Astrocyte of the cerebellum (primary cell): ENCODE measurements at regions not wholly inside any gene's neighbourhood (a gene's known extent, or its start where the extent isn't known, plus 50 kb on each side); places are given as distances from the start of the nearest gene placed in this dataset.

Experiments used
- DNase-seq: peaks from one replicate; pipeline ENCODE4 v3.0.0-alpha.2; 2011; ENCODE audit warnings: low read depth
- H3K4me3 ChIP-seq: 2 replicates; pipeline ENCODE4 v1.5.1; 2011; ENCODE audit warnings: mild to moderate bottlenecking, low read depth, low read length, moderate library complexity
- CTCF ChIP-seq: IDR thresholded peaks from 2 replicates; pipeline ENCODE4 v1.5.1; 2012; ENCODE audit warnings: low read length, low read depth, moderate library complexity, mild to moderate bottlenecking; ENCODE audit errors: missing control alignments
- in situ Hi-C: cut with HindIII; loops from 2 replicates; pipeline ENCODE4 v1.10.0; 2017; ENCODE audit warnings: low sequenced_read_pairs

GRCh38 chr11:41779401-41779960, 320.0 kb upstream of the LRRC4C start:
- TF ChIP-seq CTCF: no peak
- DNase-seq: no peak
- no peak overlapping the region for H3K4me3 ChIP-seq
- in situ Hi-C loops: no loop called here

- no peak overlapping the region for H3K4me3 ChIP-seq
- TF ChIP-seq CTCF: no peak
- DNase-seq: no peak
- in situ Hi-C loops: no loop called here
These were observed 322.0 kb upstream of the LRRC4C start for GRCh38 chr11:41781441-41781840.

- TF ChIP-seq CTCF: no peak
- no peak for DNase-seq
- in situ Hi-C loops: no loop called here
- no peak overlapping the region for H3K4me3 ChIP-seq
These were observed 325.3 kb upstream of the LRRC4C start for GRCh38 chr11:41784513-41785335.

- no peak for TF ChIP-seq CTCF
- in situ Hi-C loops: no loop called here
- peak; percentile 1 for DNase-seq
- no peak overlapping the region for H3K4me3 ChIP-seq
These were observed 326.6 kb upstream of the LRRC4C start for GRCh38 chr11:41786087-41786486.

- no peak overlapping the region for H3K4me3 ChIP-seq
- in situ Hi-C loops: no loop called here
- no peak for DNase-seq
- no peak for TF ChIP-seq CTCF
These were observed 328.7 kb upstream of the LRRC4C start for GRCh38 chr11:41788177-41788576.

GRCh38 chr11:41789376-41789775, 329.9 kb upstream of the LRRC4C start:
- no peak for TF ChIP-seq CTCF
- in situ Hi-C loops: no loop called here
- no peak overlapping the region for H3K4me3 ChIP-seq
- no peak for DNase-seq
